ENCODE measurements at regions not wholly inside any gene's neighbourhood (a gene's known extent, or its start where the extent isn't known, plus 50 kb on each side); places are given as distances from the start of the nearest gene placed in this dataset.

- DNase-seq (ENCODE audit: low spot score) (no peak), ATAC-seq (ENCODE audit: low FRiP score) (peak; percentile 86)
- TF ChIP-seq CTCF (IDR thresholded peaks at IDR 0.05), result no peak
These were observed 271.4 kb upstream of the RARB start for GRCh38 chr3:25156626-25157025.

GRCh38 chr3:25165306-25165705, 262.8 kb upstream of the RARB start:
- no peak for ATAC-seq (ENCODE audit: low FRiP score)

GRCh38 chr3:25166016-25166415, 262.0 kb upstream of the RARB start:
- DNase-seq (ENCODE audit: low spot score) (no peak), ATAC-seq (ENCODE audit: low FRiP score) (no peak)
- TF ChIP-seq CTCF (IDR thresholded peaks at IDR 0.05), result no peak

More at GRCh38 chr3:25165306-25165705, 262.8 kb upstream of the RARB start:
- TF ChIP-seq CTCF (IDR thresholded peaks at IDR 0.05), result no peak
- DNase-seq (ENCODE audit: low spot score), result no peak

GRCh38 chr3:25169151-25169550, 258.9 kb upstream of the RARB start:
- no peak for DNase-seq (ENCODE audit: low spot score)
- no peak for TF ChIP-seq CTCF (IDR thresholded peaks at IDR 0.05)
- ATAC-seq (ENCODE audit: low FRiP score), result no peak

GRCh38 chr3:25170021-25170420, 258.0 kb upstream of the RARB start:
- DNase-seq (ENCODE audit: low spot score), result no peak
- no peak for TF ChIP-seq CTCF (IDR thresholded peaks at IDR 0.05)
- no peak for ATAC-seq (ENCODE audit: low FRiP score)

GRCh38 chr3:25171118-25171807, 256.8 kb upstream of the RARB start:
- no peak for TF ChIP-seq CTCF (IDR thresholded peaks at IDR 0.05)
- ATAC-seq (ENCODE audit: low FRiP score) (no peak), DNase-seq (ENCODE audit: low spot score) (no peak)

- no peak for TF ChIP-seq CTCF (IDR thresholded peaks at IDR 0.05)
These were observed 256.2 kb upstream of the RARB start for GRCh38 chr3:25171897-25172296.

More at GRCh38 chr3:25171897-25172296, 256.2 kb upstream of the RARB start:
- DNase-seq (ENCODE audit: low spot score) (no peak), ATAC-seq (ENCODE audit: low FRiP score) (no peak)

All from omental fat pad (tissue), 3 donors.